DOHH2 (cell line): ENCODE measurements at regions not wholly inside any gene's neighbourhood (a gene's known extent, or its start where the extent isn't known, plus 50 kb on each side); places are given as distances from the start of the nearest gene placed in this dataset.

ENCODE experiments used
- CTCF ChIP-seq: fragments of 200-600 bp; sonication (generic); IDR thresholded peaks from one replicate; pipeline ENCODE4 v1.5.1; 2014; ENCODE audit warnings: antibody characterized with exemption, mild to moderate bottlenecking, low read depth, low read length; ENCODE audit not compliant: poor library complexity, severe bottlenecking
- EZH2phosphoT487 ChIP-seq: fragments of 200-600 bp; sonication (generic); IDR thresholded peaks from 2 replicates; pipeline ENCODE4 v1.6.1; 2017; ENCODE audit warnings: borderline replicate concordance, mild to moderate bottlenecking, antibody characterized with exemption, low read length, moderate library complexity, mixed read lengths

- TF ChIP-seq CTCF: no peak
- no peak for TF ChIP-seq EZH2phosphoT487
These were observed 363.6 kb downstream of the CTTN start for GRCh38 chr11:70761908-70762337.
